Left lung (tissue), 4 donors: ENCODE measurements at regions not wholly inside any gene's neighbourhood (a gene's known extent, or its start where the extent isn't known, plus 50 kb on each side); places are given as distances from the start of the nearest gene placed in this dataset.
"Not testable (repeated sequence)": the region's sequence is repeated elsewhere in the genome, so short reads cannot be mapped to it uniquely, and the experiment has no call there.

ENCODE experiments used
- ATAC-seq: fragments of 200-7000 bp; cut with Tn5 transposase; one replicate; pipeline ENCODE4 v1.9.1; 2020; ENCODE audit warnings: moderate library complexity
- DNase-seq, 4 donors: peaks; one replicate each; pipeline ENCODE4 v3.0.0-alpha.2; 2013 to 2020
- H3K27ac ChIP-seq, 2 donors: fragments of 200-600 bp; sonication (generic) in 1 of 2; one replicate each; pipeline versions ENCODE4 v1.5.0 to v1.8.0; 2020 to 2021
- H3K27me3 ChIP-seq, 2 donors: fragments of 200-600 bp; sonication (generic) in 1 of 2; one replicate each; pipeline versions ENCODE4 v1.5.0 to v1.8.0; 2020 to 2021
- H3K36me3 ChIP-seq, 2 donors: fragments of 200-600 bp; sonication (generic) in 1 of 2; one replicate each; pipeline versions ENCODE4 v1.5.0 to v1.8.0; 2020 to 2021
- H3K4me1 ChIP-seq, 2 donors: fragments of 200-600 bp; one replicate each; pipeline ENCODE4 v1.8.0; 2021
- H3K4me3 ChIP-seq, 2 donors: fragments of 200-600 bp; sonication (generic) in 1 of 2; one replicate each; pipeline versions ENCODE4 v1.5.0 to v1.8.0; 2020 to 2021; ENCODE audit warnings: mild to moderate bottlenecking in 1 of 2
- H3K9me3 ChIP-seq, 2 donors: fragments of 200-600 bp; sonication (generic) in 1 of 2; one replicate each; pipeline versions ENCODE4 v1.5.0 to v1.8.0; 2020 to 2021
- CTCF ChIP-seq, 2 donors: fragments of 200-600 bp; sonication (generic) in 1 of 2; IDR thresholded peaks; one replicate each; pipeline versions ENCODE4 v1.5.0 to v1.8.0; 2021; ENCODE audit warnings: antibody characterized with exemption in 2 of 2
- intact Hi-C, 2 donors: fragments of 100-400 bp; cut with DNase I; formaldehyde crosslinking; loops; one replicate each; pipeline versions ENCODE4 v1.11.2 to v1.14.2; 2022
- donor health status: DM: no; HTN: yes; CAD: no.
- donor health status: DM: no; HTN: no; CAD: no.

- DNase-seq = no peak
- no peaks in the 10 kb centered on the region for H3K36me3 ChIP-seq
- H3K4me1 ChIP-seq = no peaks in the 10 kb centered on the region
- intact Hi-C loops = no loop called here
- TF ChIP-seq CTCF (IDR thresholded peaks at IDR 0.05) = no peak
- no peak for ATAC-seq
- no peaks in the 10 kb centered on the region for H3K27me3 ChIP-seq
- no peak overlapping the region for H3K4me3 ChIP-seq
- H3K27ac ChIP-seq = no peak overlapping the region
- H3K9me3 ChIP-seq = no peaks in the 10 kb centered on the region
Measured at GRCh38 chr11:13567551-13567950, 71.8 kb upstream of the PTH start.

- H3K27me3 ChIP-seq = no peaks in the 10 kb centered on the region
- TF ChIP-seq CTCF (IDR thresholded peaks at IDR 0.05) = no peak
- no peaks in the 10 kb centered on the region for H3K4me1 ChIP-seq
- intact Hi-C loops = no loop called here
- H3K36me3 ChIP-seq = no peaks in the 10 kb centered on the region
- peaks cover 0 to 6% of the 10 kb centered on the region in 2 donors for H3K9me3 ChIP-seq
- DNase-seq (no peak), ATAC-seq (no peak)
- no peak overlapping the region for H3K27ac ChIP-seq
- H3K4me3 ChIP-seq = no peak overlapping the region
Measured at GRCh38 chr11:13561860-13562259, 66.1 kb upstream of the PTH start.

DNA sequence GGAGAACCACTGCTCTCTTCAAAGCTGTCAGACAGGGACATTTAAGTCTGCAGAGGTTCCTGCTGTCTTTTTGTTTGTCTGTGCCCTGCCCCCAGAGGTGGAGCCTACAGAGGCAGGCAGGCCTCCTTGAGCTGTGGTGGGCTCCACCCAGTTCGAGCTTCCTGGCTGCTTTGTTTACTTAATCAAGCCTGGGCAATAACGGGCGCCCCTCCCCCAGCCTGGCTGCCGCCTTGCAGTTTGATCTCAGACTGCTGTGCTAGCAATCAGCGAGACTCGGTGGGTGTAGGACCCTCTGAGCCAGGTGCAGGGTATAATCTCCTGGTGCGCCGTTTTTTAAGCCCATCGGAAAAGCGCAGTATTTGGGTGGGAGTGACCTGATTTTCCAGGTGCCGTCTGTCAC is 64.5 kb upstream of the PTH start:
- H3K9me3 ChIP-seq, H3K27ac ChIP-seq, DNase-seq, ATAC-seq, H3K36me3 ChIP-seq, H3K4me3 ChIP-seq, intact Hi-C loops, H3K27me3 ChIP-seq, H3K4me1 ChIP-seq: not testable (repeated sequence)

- Histone ChIP-seq H3K27ac (no peak overlapping the region), H3K36me3 (no peaks in the 10 kb centered on the region), H3K4me1 (no peaks in the 10 kb centered on the region), H3K4me3 (no peak overlapping the region), H3K9me3 (peaks cover 0 to 11% of the 10 kb centered on the region in 2 donors), H3K27me3 (no peaks in the 10 kb centered on the region)
- ATAC-seq = no peak
- no peak for TF ChIP-seq CTCF (IDR thresholded peaks at IDR 0.05)
- intact Hi-C loops = no loop called here
- DNase-seq = no peak
Measured at GRCh38 chr11:13552784-13553183, 57.0 kb upstream of the PTH start.

- Histone ChIP-seq H3K4me3 (no peak overlapping the region), H3K36me3 (no peaks in the 10 kb centered on the region), H3K27ac (no peak overlapping the region), H3K27me3 (no peaks in the 10 kb centered on the region), H3K9me3 (peaks cover 0 to 18% of the 10 kb centered on the region in 2 donors), H3K4me1 (no peaks in the 10 kb centered on the region)
- no peak for TF ChIP-seq CTCF (IDR thresholded peaks at IDR 0.05)
- DNase-seq (no peak), ATAC-seq (no peak)
- intact Hi-C loops = no loop called here
Measured at GRCh38 chr11:13551834-13552233, 56.0 kb upstream of the PTH start.

DNA sequence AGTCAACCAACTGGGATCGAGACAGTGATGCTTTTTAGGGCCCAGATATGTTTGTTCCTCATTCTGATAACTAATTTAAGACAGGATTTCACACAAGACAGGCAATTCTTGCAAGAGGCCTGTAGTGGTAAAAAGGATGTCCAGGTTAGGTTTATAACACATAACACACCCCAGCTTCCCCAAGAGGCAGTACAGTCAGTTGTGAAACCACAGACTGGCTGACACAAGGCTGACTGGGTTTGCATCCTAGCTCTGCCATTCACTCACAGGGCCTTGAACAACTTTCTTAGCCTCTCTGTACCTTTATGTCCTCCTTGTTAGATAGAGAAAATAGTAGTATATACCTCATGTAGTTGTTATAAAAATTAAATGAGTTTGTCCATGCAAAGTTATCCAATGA is 55.0 kb upstream of the PTH start:
- no peaks in the 10 kb centered on the region for H3K4me1 ChIP-seq
- DNase-seq = no peak
- no peak for TF ChIP-seq CTCF (IDR thresholded peaks at IDR 0.05)
- intact Hi-C loops = no loop called here
- H3K4me3 ChIP-seq = no peak overlapping the region
- no peak overlapping the region for H3K27ac ChIP-seq
- no peak for ATAC-seq
- no peaks in the 10 kb centered on the region for H3K36me3 ChIP-seq
- H3K27me3 ChIP-seq = no peaks in the 10 kb centered on the region
- H3K9me3 ChIP-seq = peaks cover 0 to 27% of the 10 kb centered on the region in 2 donors

- H3K27me3 ChIP-seq, H3K36me3 ChIP-seq, H3K27ac ChIP-seq, DNase-seq, ATAC-seq, H3K4me1 ChIP-seq, H3K4me3 ChIP-seq, intact Hi-C loops: not testable (repeated sequence)
- H3K9me3 ChIP-seq = peaks cover 0 to 41% of the 10 kb centered on the region in 2 donors
Measured at GRCh38 chr11:13546092-13546491, 50.3 kb upstream of the PTH start.
